IPS-18c (cell line): ENCODE measurements at regions not wholly inside any gene's neighbourhood (a gene's known extent, or its start where the extent isn't known, plus 50 kb on each side); places are given as distances from the start of the nearest gene placed in this dataset.

Experiments
- H3K4me3 ChIP-seq: 2 replicates; pipeline ENCODE4 v1.7.0; 2013; ENCODE audit warnings: low read depth, mild to moderate bottlenecking, low read length, moderate library complexity; ENCODE audit not compliant: insufficient read depth
- H3K9me3 ChIP-seq: one replicate; pipeline ENCODE4 v1.6.1; 2013; ENCODE audit warnings: mild to moderate bottlenecking, low read length, moderate library complexity; ENCODE audit not compliant: control insufficient read depth, insufficient read depth

- no peak overlapping the region for H3K4me3 ChIP-seq
- peaks cover 4% of the 10 kb centered on the region for H3K9me3 ChIP-seq
These were observed 623.4 kb upstream of the PIK3C3 start for GRCh38 chr18:41331661-41332060.

- peaks cover 4% of the 10 kb centered on the region for H3K9me3 ChIP-seq
These were observed 628.7 kb upstream of the PIK3C3 start for GRCh38 chr18:41326311-41326710.

GRCh38 chr18:41324934-41325333 is 630.1 kb upstream of the PIK3C3 start:
- peaks cover 4% of the 10 kb centered on the region for H3K9me3 ChIP-seq
- H3K4me3 ChIP-seq = no peak overlapping the region

More at GRCh38 chr18:41326311-41326710, 628.7 kb upstream of the PIK3C3 start:
- no peak overlapping the region for H3K4me3 ChIP-seq

- Histone ChIP-seq H3K9me3 (peaks cover 4% of the 10 kb centered on the region), H3K4me3 (no peak overlapping the region)
These were observed 630.8 kb upstream of the PIK3C3 start for GRCh38 chr18:41324020-41324791.

- Histone ChIP-seq H3K9me3 (peaks cover 4% of the 10 kb centered on the region), H3K4me3 (no peak overlapping the region)
These were observed 632.0 kb upstream of the PIK3C3 start for GRCh38 chr18:41323044-41323443.

GRCh38 chr18:41320100-41320499 is 634.9 kb upstream of the PIK3C3 start:
- peaks cover 5% of the 10 kb centered on the region for H3K9me3 ChIP-seq
- no peak overlapping the region for H3K4me3 ChIP-seq

GRCh38 chr18:41315134-41315533 is 639.9 kb upstream of the PIK3C3 start:
- Histone ChIP-seq H3K9me3 (peaks cover 10% of the 10 kb centered on the region), H3K4me3 (no peak overlapping the region; the same call in 1 of the 2 replicates)

GRCh38 chr18:41311571-41312547 is 643.2 kb upstream of the PIK3C3 start:
- peaks cover 11% of the 10 kb centered on the region for H3K9me3 ChIP-seq
- H3K4me3 ChIP-seq = no peak overlapping the region

- H3K4me3 ChIP-seq = no peak overlapping the region
- H3K9me3 ChIP-seq = no peaks in the 10 kb centered on the region
These were observed 657.3 kb upstream of the PIK3C3 start for GRCh38 chr18:41297740-41298139.

GRCh38 chr18:41269294-41269693 is 685.7 kb upstream of the PIK3C3 start:
- H3K4me3 ChIP-seq = no peak overlapping the region
- H3K9me3 ChIP-seq = no peaks in the 10 kb centered on the region

GRCh38 chr18:41268271-41268670 is 686.8 kb upstream of the PIK3C3 start:
- Histone ChIP-seq H3K9me3 (no peaks in the 10 kb centered on the region), H3K4me3 (no peak overlapping the region)

- Histone ChIP-seq H3K4me3 (no peak overlapping the region), H3K9me3 (no peaks in the 10 kb centered on the region)
These were observed 688.4 kb upstream of the PIK3C3 start for GRCh38 chr18:41266616-41267015.

- Histone ChIP-seq H3K4me3 (no peak overlapping the region), H3K9me3 (no peaks in the 10 kb centered on the region)
These were observed 688.8 kb upstream of the PIK3C3 start for GRCh38 chr18:41266204-41266603.

GRCh38 chr18:41265047-41265446 is 690.0 kb upstream of the PIK3C3 start:
- Histone ChIP-seq H3K4me3 (no peak overlapping the region), H3K9me3 (no peaks in the 10 kb centered on the region)

GRCh38 chr18:41263956-41264355 is 691.1 kb upstream of the PIK3C3 start:
- H3K9me3 ChIP-seq = no peaks in the 10 kb centered on the region
- no peak overlapping the region for H3K4me3 ChIP-seq

- H3K4me3 ChIP-seq = no peak overlapping the region
- no peaks in the 10 kb centered on the region for H3K9me3 ChIP-seq
These were observed 692.3 kb upstream of the PIK3C3 start for GRCh38 chr18:41262688-41263087.

- no peaks in the 10 kb centered on the region for H3K9me3 ChIP-seq
- no peak overlapping the region for H3K4me3 ChIP-seq
These were observed 710.4 kb upstream of the PIK3C3 start for GRCh38 chr18:41244591-41245037.

GRCh38 chr18:41237317-41237716 is 717.7 kb upstream of the PIK3C3 start:
- Histone ChIP-seq H3K9me3 (no peaks in the 10 kb centered on the region), H3K4me3 (no peak overlapping the region)
